ENCODE measurements at regions not wholly inside any gene's neighbourhood (a gene's known extent, or its start where the extent isn't known, plus 50 kb on each side); places are given as distances from the start of the nearest gene placed in this dataset.

DNA sequence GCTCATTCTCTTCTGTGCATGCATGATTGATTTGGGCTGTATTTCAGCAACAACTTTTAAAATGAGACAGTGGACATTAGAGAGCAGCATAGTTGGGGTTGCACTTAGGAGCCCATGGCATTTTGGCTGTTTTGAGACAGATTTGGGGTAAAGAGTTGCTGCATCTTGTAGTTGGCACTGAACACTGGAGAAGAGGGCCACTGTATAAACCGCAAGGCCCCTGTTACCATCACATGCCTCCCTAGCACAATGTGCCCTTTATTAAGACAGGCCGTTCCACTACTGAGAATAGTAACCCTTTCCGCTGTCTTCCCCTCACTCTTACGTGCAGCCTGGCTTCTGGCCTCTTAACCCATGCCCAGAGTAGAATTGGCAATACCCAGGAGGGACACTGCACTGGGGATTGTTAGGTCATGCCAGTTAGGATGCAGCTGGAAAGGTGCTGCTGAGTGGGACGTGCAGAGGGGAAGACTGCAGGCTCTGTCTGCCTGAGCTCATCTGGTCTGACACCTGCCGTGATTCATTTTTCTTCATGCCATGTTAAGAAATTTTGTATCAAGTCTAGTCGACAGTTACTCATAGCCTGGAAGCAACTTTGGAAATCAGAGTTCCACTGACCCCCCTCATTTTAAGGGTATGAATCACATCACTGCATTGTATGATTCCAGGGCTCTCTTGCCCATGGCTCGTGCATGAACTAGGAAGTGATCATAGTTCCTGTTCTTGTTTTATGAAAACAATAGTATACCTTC lies 146.9 kb upstream of the DMRT1 start:
- TF ChIP-seq CBX5 (IDR thresholded peaks at IDR 0.05; ENCODE audit: low read depth, low read length) (no peak), HDAC6 (IDR thresholded peaks at IDR 0.05; ENCODE audit: low read depth, low read length) (no peak), KDM1A (IDR thresholded peaks at IDR 0.05; ENCODE audit: borderline replicate concordance, low read length) (no peak), SP4 (IDR thresholded peaks at IDR 0.05; ENCODE audit: low read length) (no peak)

Data from H1 (cell line).